HuH-7 (cell line): ENCODE measurements at regions not wholly inside any gene's neighbourhood (a gene's known extent, or its start where the extent isn't known, plus 50 kb on each side); places are given as distances from the start of the nearest gene placed in this dataset.

ENCODE experiments used
- DNase-seq: peaks from one replicate; pipeline ENCODE4 v3.0.0; 2011; ENCODE audit warnings: low spot score

- no peak for DNase-seq
Measured at GRCh38 chr9:86730163-86730928, 217.0 kb downstream of the GAS1 start.

DNA sequence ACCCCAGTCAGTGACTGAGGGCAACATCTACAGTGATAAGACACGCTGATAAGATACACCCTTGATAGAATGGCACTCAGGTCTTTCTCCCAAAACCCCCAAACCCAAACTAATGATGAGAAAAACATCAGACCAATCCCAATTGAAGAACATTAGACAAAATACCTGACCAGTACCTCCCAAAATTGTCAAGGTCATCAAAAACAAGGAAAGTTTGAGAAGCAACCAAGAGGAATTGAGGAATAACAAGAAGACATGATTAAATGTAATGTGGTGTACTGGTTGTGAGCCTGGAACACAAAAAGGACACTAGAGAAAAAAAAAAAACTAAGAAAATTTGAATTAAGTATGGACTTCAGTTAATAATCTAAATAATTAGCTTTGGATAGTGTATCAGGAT is 222.8 kb downstream of the GAS1 start:
- DNase-seq, result no peak

GRCh38 chr9:86723346-86723745 is 224.0 kb downstream of the GAS1 start:
- DNase-seq, result no peak

DNA sequence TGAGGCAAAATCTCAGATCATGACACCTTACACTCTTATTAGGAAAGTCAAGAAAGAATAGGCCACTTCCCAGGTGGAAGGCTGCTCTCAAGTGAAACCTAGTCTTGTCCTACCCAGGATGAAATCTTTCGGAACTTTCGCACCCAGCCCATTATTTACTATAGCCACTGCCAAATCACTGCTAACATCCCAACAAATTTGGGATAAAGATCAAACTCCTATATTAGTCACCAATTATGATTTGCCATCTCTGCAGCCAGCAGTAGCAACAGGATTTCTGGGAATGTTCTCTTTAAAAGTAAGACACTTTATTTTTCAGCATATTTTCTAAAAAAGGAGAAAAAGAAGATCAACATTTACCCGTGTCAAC is 224.6 kb downstream of the GAS1 start:
- no peak for DNase-seq

DNA sequence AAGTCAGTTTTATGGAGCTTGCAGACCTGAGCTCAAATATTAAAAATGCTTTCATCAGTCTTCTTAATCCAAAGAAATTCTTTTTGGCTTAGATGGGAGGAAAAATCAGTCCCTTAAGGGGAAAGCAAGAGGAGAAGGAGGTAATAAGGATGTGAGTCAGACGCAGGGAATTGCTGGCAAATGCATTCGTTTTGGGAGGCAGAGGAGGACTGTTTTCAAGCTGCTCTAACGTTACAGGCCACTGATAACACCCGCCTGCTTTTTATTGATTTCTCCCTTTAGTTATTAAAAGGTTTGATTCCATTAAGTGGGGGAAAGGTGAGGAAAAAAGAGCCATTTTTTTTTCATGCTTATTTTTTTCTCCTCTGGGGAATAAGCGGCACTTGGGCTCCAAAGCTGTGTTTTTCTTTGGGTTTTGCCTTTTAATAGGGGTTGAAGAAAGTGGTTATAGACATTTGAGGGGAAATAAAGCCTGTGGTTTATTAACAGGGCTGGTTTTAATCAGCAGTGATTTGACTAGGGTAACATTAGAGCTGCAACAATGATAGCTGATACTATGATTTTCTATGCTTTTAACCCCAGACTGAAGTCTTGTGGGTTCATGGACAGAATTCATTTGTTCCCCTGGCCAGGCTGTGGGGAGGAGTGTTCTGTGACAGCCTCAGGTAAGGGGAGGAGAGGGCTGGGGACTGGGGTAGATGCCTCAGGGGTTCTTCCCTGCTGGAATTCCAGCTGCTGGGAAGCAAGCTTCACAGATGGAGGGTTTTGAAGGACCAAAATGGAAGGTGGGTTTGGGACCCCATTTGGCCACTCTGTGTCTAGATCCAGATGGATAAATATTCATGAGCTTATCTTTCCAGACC is 225.2 kb downstream of the GAS1 start:
- no peak for DNase-seq

- no peak for DNase-seq
Measured at GRCh38 chr9:86721226-86721781, 226.0 kb downstream of the GAS1 start.

- no peak for DNase-seq
Measured at GRCh38 chr9:86720639-86721225, 226.6 kb downstream of the GAS1 start.

DNA sequence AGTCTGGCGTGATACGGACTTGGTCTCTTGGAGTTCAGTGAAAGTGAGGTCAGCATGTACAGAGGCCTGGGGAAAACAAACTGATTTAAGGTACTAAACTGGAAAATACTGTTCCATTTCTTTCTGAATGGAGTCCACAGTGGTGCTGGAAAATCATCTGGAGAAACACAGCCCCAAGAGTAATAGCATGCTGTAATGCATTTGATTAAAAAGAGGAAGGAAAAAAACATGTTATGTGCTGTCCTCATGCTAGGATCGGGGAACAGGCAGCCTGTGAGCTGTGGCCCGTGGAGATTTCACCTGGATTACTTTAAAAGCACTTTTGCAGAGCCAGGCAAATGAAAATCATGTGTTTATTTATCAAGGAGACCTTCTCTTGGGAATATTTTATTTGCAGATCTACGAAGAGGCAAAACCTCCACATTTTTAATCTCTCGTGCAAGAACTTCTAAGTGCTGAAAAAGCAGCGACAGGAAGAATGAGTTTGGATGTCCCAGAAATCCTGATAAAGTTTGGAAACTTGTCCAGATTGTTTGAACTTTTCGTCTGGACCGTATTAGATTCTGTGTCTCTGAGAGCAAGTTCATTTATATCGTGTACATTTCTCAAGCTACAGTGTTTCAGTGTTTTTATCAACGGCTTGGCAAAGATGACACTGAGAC is 228.8 kb downstream of the GAS1 start:
- no peak for DNase-seq

GRCh38 chr9:86716326-86716922 is 230.9 kb downstream of the GAS1 start:
- DNase-seq, result no peak

- no peak for DNase-seq
Measured at GRCh38 chr9:86714999-86715398, 232.3 kb downstream of the GAS1 start.

DNA sequence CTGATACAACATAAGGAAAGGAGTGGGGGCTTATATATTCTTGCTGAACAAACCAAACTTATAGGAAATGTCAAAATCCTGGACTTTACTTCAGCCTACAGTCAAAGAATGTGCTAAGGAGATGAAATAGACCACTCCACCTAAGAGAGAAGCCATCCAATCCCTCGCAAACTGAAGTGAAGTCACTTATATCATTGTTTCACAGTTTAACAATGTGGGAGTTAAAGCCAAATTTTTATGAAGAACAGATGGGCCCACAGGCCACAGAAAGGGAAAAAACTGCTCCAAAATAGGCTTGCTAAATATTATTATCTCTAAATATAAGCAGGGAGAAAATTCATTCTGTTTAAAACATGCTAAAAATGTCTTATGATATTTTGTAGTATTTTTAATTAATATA is 233.3 kb downstream of the GAS1 start:
- DNase-seq, result no peak

- no peak for DNase-seq
Measured at GRCh38 chr9:86713470-86713869, 233.8 kb downstream of the GAS1 start.

- DNase-seq, result no peak
Measured at GRCh38 chr9:86708918-86709835, 238.1 kb downstream of the GAS1 start.

DNA sequence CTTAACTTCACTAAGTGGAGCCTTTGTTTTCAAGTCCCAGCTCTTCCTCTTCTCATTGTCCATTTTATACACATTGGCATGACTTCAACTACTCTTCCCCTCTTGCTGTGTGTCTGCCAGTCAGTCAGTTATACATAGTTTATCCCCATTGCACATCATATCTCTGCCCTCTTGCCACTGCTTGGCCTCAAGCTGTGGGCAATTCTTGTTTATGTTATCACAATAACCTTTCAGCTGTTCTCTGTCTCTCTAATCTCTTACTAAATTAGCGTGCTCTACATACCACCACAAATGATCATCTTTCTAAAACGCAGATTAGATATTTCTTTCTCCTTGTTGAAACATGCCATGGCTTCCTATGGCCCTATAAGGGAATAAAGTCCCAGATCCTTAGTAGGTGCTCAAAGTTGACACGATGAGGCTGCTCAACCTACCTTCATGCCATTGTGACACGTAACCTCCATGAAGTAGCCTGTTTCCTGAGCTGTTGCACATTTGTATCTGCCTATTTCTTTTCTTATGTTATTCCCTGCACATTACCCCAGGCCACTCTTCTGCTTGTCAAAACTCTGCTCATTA is 239.3 kb downstream of the GAS1 start:
- no peak for DNase-seq

- DNase-seq, result no peak
Measured at GRCh38 chr9:86706391-86706790, 240.9 kb downstream of the GAS1 start.

DNA sequence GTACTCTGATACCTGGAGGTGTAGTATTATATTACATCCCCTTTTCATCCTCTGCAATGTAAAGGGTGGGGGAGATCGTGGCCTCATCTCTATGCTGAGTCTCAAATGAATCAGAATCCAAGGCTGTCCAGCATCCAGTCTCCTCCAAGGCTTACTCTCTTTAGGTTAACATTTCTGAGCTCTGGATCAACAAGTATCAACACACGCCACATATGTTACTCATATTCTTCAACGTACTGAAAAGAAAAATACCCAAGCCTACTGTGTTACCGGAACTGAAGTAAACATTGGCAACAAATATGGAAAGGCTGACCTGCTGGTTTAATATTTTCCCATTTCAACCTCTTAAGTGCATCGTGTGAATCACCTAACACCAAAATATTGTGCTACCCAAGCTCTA is 241.8 kb downstream of the GAS1 start:
- no peak for DNase-seq

DNA sequence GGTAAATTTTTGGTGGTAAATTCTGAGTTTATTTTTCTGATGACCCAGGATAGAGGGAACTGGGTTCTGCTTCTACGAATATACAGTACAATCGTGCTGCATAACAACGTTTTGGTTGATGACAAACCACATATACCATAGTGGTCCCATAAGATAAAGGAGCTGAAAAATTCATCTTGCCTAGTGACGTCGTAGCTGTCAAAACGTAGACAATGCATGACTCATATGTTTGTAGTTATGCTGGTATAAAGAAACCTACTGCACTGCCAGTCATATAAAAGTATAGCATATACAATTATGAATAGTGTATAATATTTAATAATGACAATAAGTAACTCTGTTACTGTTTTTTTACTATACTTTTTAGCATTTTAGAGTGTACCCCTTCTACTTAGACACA is 244.0 kb downstream of the GAS1 start:
- no peak for DNase-seq

- no peak for DNase-seq
Measured at GRCh38 chr9:86700629-86701028, 246.7 kb downstream of the GAS1 start.

GRCh38 chr9:86697999-86698398 is 249.3 kb downstream of the GAS1 start:
- no peak for DNase-seq

GRCh38 chr9:86697213-86697612 is 250.1 kb downstream of the GAS1 start:
- DNase-seq, result no peak
